ENCODE measurements at regions not wholly inside any gene's neighbourhood (a gene's known extent, or its start where the extent isn't known, plus 50 kb on each side); places are given as distances from the start of the nearest gene placed in this dataset.
A peak's percentile ranks its signal among the peaks of the same experiment; 100 is the strongest.
"Not testable (repeated sequence)": the region's sequence is repeated elsewhere in the genome, so short reads cannot be mapped to it uniquely, and the experiment has no call there.

DNA sequence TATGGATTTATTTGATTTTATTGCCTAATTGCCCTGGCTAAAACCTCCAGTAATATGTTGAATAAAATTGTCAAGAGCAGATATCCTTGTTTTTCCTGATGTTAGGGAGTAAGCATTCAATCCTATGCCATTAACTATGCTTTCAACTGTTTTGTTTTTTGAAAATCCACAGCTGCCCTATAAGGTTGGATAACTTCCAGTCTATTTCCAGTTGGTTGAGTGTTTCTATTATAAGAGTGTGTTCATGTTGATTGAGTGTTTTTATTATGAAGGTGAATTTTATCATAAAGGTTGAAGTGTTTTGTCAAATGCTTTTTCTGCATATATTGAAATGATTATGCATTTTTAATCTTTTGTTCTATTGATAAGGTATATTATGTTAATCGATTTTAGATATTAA lies 149.9 kb upstream of the SCN7A start:
- no peak for DNase-seq (ENCODE audit: low read depth)

DNA sequence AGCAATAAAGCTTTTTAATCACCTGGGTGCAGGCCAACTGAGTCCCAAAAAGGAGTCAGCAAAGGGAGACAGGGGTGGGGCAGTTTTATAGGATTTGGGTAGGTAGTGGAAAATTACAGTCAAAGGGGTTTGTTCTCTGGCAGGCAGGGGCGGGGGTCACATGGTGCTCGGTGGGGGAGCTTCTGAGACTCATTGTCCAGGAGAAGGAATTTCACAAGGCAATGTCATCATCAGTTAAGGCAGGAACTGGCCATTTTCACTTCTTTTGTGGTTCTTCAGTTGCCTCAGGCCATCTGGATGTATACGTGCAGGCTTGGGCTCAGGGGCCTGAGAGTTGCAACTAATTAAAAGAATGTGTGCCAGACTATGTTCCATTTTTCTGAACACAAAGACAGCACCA lies 147.5 kb upstream of the SCN7A start:
- DNase-seq (ENCODE audit: low read depth): not testable (repeated sequence)

DNA sequence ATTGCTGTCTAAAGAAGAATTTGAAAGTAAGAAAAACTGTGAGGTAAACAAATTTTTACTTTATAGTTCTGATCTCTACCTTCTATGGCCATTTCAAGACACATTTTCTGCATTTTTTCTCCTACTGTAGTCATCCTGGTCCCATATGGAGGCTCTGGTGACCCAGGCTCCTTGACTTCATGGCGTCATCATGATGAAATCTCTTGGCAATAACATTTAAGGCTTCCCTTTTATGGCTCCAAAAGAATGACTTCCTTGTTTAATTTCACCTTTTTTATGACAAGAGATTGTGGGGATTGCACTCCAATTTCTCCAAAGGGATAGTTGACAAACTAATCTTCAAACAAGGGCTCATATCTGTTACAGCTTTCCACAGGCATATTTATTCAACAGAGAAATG lies 143.0 kb upstream of the SCN7A start:
- no peak for DNase-seq (ENCODE audit: low read depth)

DNA sequence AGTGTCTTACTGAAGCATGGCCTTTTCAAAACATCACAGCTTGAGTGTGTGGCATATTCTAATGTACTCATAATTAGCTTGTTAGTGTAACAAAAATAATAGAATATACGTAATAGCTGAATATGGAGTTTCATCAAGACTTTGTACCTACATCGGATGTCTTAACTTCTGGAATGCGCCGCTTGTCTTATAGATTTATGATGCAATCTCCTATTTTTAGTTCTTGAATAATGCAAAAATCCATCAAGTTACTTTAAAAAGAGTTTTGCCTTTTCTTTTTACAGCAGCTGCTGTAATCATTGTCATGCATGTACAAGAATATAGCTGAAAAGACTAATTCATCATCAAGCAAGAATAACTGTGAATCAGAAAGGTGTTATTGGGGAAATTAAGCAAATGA lies 140.7 kb upstream of the SCN7A start:
- DNase-seq (ENCODE audit: low read depth): no peak

DNA sequence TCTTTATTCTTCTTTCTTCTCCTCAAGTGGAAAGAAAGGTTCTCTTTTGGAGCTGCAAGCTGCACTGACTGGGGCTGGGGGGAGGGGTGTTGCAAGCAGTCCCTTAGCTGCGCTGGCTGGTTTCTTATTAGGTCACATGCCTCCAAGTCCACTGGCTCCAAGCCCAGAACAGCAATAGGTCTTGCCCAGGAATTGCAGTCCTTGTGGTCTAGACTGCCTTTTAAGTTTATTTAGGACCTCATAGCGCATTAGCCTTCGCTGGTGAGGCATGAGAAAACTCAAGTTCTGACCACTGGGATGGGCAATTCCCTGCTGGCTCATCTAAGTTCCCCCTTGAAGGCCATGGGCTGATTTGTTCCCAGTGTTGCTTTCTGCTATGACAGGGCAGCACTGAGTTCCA lies 138.6 kb upstream of the SCN7A start:
- DNase-seq (ENCODE audit: low read depth): peak; percentile 99

DNA sequence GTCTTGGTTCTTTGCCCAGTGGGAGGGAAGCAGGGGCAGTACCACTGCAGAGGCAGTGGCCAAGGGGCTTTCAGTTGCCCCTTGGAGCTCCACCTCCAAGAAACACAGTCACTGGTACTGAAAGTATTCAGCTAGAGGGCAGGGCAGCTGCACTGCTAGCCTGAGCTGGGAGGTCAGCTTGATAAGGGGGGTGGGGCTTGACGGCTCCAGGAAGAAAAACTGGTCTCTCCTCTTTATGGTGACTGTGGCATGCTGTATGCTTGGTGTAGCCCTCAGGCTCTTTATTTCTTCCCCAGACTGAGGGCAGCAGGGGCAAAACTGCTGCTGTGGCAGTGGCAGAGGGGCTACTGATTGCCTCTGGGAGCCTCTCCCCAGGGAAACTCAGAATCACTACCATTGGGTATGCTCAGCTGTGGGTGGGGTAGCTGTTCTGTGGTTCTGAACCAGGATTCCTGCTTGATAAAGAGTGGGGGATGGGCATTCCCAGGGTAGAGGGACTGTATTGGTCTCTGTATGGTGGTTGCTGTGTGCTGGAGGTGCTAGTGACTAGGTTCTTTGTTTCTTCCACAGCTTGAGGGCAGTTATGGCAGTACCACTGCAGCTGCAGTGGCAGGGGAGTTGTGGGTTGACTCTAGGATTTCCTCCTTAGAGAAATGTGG lies 134.6 kb upstream of the SCN7A start:
- no peak for DNase-seq (ENCODE audit: low read depth)

DNA sequence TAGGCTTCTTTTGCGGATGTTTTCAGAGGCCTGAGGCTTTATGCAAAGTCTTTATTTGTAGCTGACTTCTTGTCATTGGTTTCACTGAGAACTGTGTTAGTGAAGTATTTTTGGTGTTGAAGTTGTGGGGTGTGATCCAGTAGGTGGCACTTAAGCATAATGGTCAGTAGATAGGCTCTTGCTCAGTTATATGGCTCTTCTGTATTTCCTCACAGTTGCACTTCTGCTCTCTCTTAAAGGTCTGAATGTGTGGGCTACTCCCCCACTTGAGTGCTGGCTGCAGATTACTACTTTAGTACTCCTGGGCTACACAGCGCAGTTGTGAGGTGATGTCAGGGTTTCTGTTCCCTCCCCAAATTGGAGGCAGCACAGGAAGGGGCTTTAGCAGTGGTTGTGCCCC lies 133.8 kb upstream of the SCN7A start:
- no peak for DNase-seq (ENCODE audit: low read depth)

DNA sequence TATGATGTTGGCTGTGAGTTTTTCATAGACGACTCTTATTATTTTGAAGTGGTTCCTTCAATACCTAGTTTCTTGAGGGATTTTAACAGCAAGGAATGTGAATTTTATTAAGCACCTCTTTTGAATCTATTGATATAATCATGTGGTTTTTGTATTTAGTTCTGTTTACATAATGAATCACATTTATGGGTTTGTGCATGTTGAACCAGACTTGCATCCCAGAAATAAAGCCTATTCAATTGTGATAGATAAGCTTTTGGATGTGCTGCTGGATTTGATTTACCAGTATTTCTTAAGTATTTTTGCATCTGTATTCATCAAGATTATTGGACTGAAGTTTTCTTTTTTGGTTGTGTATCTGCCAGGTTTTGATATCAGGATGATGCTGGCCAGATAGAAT lies 131.6 kb upstream of the SCN7A start:
- DNase-seq (ENCODE audit: low read depth): no peak

DNA sequence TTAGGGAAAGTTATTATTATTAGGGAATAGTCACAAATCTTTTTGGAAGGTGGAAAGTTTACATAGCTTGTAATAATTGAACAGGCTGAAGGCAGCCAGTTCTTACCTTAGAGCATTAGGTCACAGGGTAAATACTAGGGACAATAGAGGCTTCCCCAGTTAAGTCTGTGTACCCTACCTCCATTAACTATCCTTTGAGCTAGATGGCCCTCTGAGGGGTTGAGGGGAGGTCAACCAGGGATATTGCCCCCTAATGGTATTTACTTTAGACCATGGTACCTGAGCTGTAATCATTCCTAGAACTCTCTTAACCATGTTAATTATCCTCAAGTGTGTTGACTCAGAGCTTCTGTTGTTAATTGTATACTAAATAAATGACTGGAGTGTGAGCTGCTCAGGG lies 120.5 kb upstream of the SCN7A start:
- peak; percentile 86 for DNase-seq (ENCODE audit: low read depth)

DNA sequence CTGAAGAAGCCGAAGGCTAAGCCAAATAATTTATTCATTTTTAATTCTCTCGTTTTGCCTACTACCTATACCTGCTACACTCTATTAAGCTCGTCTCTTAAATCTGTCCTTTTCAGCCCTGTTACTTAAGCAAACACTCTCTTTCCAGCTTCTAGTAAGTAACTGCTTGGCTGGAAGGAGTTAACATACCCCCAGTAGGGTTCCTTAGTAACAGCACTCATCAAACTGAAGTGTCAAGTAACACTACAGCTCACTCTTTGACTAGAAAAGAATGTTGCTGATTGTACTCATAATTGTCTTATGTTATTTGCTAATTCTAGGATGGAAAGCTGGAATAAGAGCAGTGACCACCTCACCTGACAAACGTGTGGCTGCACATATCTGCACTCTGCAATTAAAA lies 120.0 kb upstream of the SCN7A start:
- peak; percentile 77 for DNase-seq (ENCODE audit: low read depth)

DNA sequence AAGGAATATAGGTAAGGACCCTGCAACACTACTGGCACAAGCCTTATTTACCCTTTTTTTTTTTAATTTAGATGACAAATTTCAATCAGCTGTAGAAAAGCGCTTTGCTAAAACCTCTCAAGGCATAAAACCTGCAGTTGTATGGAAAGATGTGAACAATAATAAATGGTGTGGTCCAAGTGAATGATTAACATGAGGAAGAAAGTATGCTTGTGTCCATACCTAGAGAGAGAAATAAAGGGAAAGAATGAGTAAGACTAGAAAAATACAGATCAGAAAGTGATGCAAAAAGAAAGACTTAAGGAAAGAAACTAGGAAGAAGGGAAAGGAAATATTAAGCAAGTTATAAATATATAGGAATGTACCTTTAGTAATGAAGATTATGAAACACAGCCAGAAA lies 119.2 kb upstream of the SCN7A start:
- peak; percentile 81 for DNase-seq (ENCODE audit: low read depth)

DNA sequence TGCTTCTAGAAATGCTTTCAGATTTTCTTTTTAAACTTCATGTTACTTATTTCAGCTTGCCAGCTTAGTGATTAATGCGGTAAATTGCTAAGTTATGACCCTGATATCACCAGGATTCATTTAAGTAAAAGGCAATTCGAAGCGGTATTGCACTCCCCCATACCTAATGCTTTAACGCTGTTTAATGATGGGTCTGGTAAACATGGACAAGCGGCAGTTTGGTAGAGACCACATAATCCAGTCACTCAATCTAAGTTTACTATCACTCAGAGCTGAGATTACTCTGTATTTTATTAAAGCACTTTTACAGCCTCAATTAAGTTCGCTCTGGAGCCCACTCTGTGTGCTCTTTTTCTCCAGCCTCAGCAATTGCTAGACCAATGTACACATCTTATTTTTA lies 118.2 kb upstream of the SCN7A start:
- DNase-seq (ENCODE audit: low read depth): peak; percentile 41

DNA sequence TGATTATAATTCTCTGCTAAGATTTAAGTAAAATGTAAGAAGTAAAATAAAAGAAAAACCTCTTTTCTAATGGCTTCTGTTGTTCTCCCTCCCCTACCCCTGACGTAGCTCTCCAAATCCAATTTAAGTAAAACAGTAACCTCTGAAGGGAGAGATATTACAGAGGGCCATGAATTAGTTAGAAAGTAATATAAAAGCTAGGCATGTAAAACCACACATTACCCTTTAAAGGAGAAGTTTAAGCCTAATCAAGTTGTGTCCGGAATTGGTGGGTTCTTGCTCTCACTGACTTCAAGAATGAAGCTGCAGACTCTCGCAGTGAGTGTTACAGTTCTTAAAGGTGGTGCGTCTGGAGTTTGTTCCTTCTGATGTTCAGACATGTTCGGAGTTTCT lies 116.9 kb upstream of the SCN7A start:
- DNase-seq (ENCODE audit: low read depth): peak; percentile 83

DNA sequence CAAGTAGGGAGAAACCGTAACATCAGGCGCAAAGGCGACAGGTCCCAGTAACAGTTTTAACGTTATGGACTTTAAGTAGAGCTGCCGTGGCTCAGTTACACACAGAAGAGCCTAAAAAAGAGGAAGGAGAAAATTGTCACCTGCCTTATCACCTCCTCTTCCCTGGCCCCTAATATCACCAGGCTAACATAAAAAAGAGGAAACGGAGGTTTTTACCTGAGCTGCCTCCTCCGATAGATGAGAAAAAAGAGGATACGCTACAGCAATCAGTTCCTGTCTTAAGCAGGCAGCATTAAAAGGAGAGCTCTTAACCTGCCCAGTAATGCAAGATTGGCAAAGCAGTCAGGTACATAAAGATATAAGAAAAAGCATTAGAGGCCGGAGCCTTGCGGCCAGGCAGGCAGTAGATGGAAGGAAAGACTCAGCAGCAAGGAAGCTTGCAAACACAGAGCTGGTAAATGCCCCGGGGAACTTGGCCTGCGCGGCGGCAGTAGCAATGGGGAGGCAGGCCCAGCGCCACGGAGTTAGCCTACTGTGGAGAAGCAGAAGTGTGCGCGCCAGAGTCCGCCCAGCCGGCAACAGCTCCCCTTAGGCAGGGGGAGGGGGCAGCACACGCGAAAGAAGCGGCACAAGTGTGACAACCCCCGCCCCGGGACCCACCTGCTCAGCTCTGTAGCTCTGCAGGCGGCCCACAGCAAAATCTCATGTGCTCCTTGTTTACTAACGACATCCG lies 116.3 kb upstream of the SCN7A start:
- peak; percentile 72 for DNase-seq (ENCODE audit: low read depth)

DNA sequence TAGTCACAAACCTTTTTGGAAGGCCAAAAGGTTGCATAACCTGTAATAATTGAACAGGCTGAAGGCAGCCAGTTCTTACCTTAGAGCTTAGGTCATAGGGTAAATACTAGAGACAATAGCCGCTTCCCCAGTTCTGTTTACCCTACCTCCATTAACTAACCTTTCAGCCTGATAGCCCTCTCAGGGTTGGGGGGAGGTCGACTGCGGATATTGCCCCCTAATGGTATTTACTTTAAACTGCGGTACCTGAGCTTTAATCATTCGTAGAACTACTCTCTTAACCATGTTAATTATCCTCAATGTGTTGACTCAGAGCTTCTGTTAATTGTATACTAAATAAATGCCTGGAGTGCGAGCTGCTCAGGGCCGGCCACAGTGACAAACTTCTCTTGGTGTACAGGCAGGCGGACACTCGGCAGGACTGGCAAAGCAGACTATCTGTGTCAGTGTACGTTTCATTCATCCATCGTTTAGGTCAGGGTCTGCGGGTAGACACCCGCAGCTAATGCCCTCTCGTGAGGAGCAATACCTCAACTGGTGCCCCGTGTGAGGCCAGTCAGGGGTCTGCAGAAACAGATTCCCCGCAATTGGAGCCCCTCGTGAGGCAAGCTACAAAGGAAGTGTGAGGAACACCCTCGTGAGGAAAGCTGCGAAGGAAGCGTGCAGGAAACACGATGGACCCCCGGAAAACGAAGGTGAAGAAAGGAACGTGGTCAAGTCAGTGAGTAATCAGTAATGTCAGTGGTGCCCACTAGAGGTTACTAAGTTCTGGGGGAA lies 115.3 kb upstream of the SCN7A start:
- peak; percentile 77 for DNase-seq (ENCODE audit: low read depth)

DNA sequence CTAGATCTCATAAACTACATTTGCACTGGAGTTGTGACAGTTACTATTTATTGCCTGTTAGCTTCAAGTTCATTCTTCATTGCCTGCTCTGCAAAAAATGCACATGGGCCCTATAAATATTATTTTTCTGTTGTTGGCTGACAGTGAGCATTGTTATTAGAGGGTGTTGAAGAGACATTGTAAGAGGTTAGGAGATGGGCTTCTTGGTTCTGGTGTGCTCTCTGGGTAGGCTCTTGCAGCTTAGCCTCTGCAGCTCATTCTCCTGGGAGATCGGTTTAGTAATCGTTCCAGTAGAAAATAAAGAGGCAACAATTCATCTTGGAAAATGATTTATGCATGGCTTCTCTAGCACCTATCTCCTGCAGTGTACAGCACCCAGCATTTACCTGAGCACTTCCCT lies 113.8 kb upstream of the SCN7A start:
- no peak for DNase-seq (ENCODE audit: low read depth)

DNA sequence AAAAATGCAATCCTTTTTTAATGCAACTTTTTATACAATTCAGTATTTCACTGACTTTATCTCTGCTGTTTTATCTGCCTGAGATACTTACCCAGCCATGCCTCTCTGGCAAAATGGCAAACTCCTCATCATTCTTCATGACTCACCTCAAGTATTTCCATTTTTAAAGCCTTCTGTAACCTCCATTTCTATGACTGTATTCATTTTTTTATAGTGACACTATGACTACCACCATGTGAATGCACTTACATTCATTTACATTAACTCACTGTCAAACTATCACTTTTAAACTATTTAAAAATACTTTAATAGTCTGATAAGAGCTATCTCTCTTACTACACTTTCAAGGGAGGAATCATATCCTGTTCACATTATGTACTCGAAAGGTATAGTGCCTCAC lies 99.4 kb upstream of the SCN7A start:
- DNase-seq (ENCODE audit: low read depth): no peak

DNA sequence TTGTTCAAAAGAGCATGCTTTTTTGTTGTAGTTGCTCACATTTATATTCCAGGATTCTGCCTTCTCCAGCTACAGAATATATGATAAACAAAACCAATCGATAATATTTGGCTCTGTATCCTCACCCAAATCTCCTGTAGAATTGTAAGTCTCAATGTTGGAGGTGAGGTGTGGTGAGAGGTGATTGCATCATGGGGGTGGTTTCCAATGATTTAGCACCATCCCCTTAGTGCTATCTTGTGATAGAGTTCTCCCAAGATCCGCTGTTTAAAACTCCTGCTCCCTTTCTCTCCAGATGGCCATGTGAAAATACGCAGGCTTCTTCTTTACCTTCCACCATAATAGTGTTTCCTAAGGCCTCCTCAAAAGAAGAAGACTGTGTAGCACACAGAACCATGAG lies 98.7 kb upstream of the SCN7A start:
- no peak for DNase-seq (ENCODE audit: low read depth)

DNA sequence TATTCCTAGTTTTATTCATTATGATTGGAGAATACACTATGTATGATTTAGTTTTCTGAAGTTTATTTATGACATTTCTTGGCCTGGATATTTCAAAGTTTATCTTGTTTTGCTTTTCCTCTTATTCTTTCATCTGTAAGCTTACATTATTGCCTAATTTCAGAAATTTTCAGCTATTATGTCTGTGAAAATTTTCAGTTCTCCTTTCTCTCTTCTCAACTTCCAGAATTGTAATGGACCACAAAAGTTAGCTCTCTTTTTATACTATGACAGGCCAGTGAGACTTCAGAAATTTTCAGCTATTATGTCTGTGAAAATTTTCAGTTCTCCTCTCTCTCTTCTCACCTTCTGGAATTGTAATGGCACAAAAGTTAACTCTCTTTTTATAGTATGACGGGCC lies 97.2 kb upstream of the SCN7A start:
- DNase-seq (ENCODE audit: low read depth): no peak

DNA sequence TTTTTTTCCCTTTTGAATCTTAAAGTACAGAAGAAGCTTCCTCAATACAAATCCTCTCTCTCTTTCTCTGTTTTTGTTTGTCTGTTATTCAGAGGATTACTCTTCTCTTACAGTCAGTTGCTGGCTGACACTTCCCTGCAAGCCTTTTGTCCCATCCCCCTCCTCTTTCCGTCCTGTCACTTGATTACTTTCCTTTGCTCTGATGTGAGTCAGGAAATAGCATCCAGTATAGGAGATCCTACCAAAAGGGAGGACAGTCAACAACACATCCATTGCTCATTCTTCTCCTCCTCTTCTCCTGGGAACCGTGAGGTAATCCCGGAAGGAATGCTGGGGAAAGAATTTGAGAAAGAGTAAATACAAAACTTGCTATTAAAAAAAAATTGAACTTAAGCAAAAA lies 79.3 kb upstream of the SCN7A start:
- DNase-seq (ENCODE audit: low read depth): peak; percentile 15

DNA sequence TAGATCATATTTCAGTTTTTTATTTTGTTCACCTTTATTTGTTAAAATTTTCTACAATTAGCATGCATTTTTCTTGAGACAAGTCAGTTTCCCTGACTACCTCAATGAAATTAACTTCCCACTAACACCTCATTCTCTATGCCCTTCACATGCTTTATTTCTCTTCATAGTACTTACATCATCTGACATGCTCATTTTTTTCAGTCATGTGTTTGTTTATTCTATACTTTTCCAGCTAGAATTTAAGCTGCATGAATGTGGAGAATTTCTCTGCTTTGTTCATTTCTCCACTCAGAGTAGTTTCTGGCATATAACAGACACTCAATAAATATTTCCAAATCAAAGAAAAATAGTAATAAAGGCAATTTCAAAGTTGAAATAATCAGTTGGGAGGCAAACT lies 78.9 kb upstream of the SCN7A start:
- DNase-seq (ENCODE audit: low read depth): no peak

DNA sequence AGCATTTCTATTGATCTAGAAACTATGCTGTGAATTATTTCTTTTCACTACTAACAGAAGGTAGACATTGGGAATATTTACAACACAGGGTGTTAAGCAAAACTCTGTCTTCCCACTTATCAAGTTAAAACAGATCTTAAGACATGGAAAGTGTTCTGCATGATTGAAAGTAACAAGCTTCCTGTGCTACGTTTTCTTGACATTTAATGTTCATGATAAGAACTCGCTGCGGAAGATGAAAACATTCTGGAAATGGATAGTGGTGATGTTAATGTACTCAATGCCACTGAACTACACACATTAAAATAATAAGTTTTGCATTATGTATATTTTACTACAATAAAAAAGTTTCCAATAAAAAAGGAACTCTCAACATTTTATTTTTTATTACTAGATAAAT lies 74.4 kb upstream of the SCN7A start:
- DNase-seq (ENCODE audit: low read depth): no peak

DNA sequence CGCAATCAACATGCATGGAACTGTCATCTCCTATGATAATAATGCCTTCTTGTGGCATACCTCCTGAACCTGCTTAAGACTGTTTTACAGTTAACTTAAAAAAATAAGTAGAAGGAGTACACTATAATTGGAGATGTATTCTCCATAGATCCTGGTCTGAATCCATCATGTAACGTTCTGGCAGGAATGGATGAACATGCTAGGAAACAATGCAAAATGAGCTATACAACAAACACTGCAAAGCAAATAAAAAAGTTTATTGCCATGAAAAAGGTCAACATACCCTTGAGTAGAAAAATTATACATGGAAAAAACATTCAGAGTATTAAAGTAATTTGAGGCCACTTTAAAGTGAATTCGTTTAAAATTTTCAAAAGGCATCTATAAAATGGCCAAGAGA lies 71.5 kb upstream of the SCN7A start:
- no peak for DNase-seq (ENCODE audit: low read depth)
